GM19468 (cell line): ENCODE measurements at regions not wholly inside any gene's neighbourhood (a gene's known extent, or its start where the extent isn't known, plus 50 kb on each side); places are given as distances from the start of the nearest gene placed in this dataset.

Experiments used
- ATAC-seq: cut with Tn5 transposase; IDR thresholded peaks from one replicate; pipeline ENCODE4 v1.9.1; 2021; ENCODE audit warnings: mild to moderate bottlenecking, moderate library complexity, moderate number of reproducible peaks; ENCODE audit not compliant: unreplicated experiment; ENCODE audit errors: extremely low read depth

- no peak for ATAC-seq
Measured at GRCh38 chrX:20410540-20410939, 143.8 kb upstream of the RPS6KA3 start.

- ATAC-seq = no peak
Measured at GRCh38 chrX:20409991-20410390, 143.3 kb upstream of the RPS6KA3 start.

- ATAC-seq = no peak
Measured at GRCh38 chrX:20402956-20403355, 136.2 kb upstream of the RPS6KA3 start.

GRCh38 chrX:20399728-20400414, 133.2 kb upstream of the RPS6KA3 start:
- ATAC-seq = no peak

- no peak for ATAC-seq
Measured at GRCh38 chrX:20397587-20397986, 130.9 kb upstream of the RPS6KA3 start.

- no peak for ATAC-seq
Measured at GRCh38 chrX:20394451-20394850, 127.7 kb upstream of the RPS6KA3 start.

DNA sequence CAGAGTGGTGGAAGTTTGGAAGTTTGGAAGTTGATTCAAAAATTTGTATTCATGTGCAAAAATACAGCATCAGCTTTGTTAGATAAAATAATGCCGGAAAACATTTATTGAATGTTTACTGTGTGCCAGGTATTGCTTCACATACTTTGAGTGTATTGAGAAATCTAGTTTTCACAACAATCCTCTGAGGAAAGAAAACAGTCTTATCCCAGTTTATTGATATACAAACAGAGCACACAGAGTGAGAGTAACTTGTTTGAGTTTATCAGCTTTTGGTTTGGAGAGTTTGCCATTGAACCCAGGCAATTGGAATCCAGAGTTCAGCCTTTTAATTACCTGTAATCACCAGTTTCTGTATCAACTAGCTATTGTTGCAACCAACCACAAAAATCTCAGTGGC, 127.2 kb upstream of the RPS6KA3 start:
- ATAC-seq = no peak

DNA sequence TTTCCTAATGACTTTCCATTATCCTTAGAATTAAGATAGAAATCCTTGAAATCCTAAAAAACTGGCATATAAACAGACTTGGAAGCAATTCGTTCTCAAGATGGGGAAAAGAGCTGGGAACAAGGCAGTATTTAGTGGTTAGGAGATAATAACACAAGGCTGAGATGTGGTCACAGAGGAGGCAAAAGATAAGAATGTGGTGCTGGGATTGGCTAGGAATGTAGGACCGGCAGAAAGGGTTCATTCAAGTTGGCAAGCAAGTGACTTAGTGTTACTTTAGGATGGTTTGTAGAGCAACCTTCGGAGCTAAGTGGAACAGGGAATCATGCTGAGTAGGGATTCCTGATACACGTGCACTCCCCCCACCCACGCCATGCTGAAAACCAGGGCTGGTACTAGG, 121.9 kb upstream of the RPS6KA3 start:
- no peak for ATAC-seq

DNA sequence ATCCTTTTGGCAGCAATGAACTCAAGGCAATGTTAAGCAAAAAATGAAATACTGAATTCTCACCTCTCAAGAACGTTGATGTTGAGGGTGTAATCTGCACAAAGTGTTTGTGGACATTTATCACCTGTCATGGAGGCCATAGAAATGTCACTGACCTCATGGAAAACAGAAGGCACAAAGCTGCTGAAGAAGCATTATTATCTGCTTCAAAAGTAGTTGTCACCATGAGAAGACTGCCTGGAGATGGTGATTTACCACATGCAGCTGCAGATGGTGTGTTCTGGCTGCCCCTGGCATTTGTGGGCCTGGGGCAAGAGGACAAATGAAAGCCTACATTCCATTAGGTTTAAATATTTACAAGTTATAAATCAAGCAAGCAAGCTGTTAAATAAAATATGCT, 116.8 kb upstream of the RPS6KA3 start:
- no peak for ATAC-seq

GRCh38 chrX:20382518-20383297, 116.0 kb upstream of the RPS6KA3 start:
- ATAC-seq = no peak

GRCh38 chrX:20382082-20382481, 115.4 kb upstream of the RPS6KA3 start:
- ATAC-seq = no peak

DNA sequence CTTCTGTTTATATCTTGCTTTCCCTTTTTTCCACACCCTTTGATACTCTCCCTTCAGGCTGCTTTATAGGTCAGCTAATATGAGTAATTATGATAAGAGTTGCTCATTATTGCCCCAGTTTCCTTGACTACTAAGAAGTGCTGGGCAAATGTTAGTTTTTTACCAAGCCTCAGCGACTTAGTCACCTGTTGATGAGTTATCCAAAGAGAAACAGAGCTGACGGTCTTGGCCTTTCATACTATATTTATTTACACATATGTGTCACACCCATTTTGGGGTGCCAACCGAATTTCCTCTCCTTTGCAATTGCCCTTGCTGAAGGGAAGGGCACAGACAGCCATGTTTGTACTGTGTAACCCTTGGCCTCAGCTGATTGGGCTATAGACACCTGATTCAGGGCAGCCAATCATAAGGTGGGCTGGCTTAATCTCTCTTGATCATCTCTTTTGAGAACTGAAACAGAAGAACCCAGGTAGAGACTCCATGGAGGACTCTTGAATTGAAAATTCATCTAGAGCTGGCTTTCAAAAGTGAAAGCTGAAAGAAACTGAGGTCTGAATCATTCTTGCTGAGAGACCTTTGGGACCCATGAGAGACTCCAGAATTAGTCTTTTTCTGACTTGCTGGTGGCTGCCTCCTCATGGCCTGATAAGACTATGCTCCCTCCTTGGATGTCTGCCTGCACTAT, 111.7 kb upstream of the RPS6KA3 start:
- no peak for ATAC-seq

DNA sequence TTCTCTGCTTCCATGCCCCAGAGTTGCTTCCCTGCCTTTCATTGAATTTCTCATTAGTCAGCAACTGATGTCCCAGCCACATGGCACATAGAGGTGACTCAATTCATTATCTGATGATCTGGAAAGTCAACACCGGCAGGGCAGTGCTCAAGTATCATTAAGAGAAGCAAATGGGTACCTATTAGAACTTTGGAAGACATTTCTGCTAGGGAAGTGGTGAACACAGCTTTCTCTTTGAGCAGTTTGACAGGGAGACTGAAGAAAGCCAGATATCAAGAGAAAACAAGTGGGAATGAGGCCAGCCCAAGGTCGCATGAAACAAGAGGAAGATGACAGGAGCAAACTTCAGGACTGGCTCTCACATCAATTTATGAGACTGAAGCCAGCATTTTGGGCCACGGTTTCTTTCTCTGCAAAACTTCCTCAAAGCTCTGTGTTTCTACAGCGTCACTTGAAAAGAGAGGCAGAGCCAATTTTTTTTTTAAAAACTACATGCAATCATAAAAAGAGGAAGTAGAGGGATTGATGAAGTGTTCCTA, 108.3 kb upstream of the RPS6KA3 start:
- ATAC-seq = no peak

GRCh38 chrX:20374450-20374849, 107.7 kb upstream of the RPS6KA3 start:
- ATAC-seq = no peak

GRCh38 chrX:20373063-20373462, 106.4 kb upstream of the RPS6KA3 start:
- no peak for ATAC-seq

- no peak for ATAC-seq
Measured at GRCh38 chrX:20372533-20372932, 105.8 kb upstream of the RPS6KA3 start.

DNA sequence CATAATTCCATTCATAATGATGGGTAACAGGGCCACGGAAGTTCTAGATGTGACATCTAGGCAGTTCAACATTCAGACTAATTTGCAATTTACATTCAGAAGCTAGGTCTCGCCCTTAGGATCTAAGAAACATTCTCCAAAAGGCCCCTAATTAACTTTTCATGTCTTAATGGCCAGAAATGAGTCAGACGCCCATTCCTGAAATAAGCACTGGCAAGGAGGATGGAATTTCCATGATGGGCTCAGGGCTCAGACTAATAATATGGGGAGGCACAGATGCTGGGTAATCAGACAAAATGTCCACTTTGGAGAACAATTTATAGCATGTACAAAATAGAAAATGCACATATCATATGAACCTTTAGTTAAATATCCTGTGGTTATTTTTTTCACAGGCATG, 102.8 kb upstream of the RPS6KA3 start:
- no peak for ATAC-seq

DNA sequence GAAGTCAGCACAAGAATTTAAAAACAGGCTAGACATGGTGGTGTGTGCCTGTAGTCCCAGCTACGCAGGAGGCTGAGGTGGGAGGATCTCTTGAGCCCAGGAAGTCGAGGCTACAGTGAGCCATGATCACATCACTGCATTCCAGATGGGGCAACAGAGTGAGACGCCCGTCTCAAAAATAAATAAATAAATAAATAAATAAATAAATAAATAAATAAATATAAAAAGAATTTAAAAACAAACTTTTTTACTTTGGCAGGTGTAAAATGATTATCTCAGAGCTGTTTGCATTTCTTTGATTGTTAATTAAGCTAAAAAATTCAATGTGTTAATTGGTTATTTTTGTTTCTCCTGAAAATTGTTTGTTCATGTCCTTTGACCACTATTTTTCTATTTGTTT, 97.5 kb upstream of the RPS6KA3 start:
- ATAC-seq = no peak

DNA sequence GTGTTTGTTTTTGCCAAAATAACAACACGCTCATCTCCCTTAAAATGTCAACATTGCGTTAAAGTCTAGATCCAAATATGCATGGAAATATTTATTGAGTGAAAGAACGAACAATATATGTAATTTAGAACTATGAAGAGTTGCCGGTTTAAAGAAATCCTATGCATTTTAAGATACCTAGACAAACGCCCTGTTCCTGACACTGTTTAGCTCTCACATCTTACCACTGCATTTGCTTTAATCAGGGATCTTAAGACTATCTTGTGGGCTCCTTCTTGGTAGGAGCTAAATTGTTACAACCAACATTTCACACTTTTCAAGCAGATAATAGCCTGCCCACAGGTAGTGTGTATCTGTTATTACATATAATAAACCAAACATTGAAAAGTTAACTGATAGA, 96.6 kb upstream of the RPS6KA3 start:
- no peak for ATAC-seq

DNA sequence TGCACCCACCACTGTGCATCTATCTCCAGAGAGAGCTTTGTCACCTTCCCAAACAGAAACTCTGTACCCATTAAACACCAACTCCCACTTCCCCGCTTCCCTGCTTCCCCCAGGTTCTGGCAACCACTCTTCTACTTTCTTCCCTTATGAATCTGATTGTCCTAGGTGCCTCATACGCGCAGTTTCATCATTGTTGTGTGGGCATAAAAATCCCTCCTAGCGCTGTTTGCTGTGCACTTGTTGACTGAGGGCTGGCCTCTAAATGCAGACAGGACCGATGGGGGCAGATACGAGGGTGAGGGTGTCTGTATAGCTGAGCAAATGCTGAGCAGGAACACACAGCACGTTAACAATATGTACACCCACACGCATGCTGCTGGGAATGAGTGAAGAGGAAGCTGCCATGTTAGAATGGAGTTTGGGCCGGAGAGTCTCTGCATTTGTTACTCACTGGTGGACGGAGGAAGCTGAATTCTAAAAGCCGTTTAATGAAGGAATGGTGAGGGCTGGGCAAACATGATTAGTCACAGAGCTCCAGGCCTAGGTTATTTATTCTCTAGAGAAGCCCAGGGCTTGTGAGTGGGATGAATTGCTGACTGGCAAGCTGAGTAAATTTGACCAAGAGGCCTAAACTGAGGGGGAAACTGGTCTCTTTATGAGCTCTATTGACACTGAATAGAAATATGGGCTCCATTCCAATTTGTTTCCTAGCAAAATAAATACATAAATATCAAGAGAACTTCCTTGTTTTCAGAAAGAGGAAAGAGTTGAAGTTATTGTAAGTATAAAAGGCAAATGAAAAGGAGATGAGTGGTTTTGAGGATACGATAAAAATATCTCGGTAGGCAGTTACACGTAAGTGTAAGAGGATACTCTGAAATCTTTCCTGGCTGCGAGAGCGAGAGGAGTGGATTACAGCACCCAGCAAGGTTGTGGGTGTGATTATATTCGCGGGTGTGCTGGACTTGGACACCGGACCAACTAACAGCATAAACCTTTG, 95.9 kb upstream of the RPS6KA3 start:
- ATAC-seq = no peak
